ENCODE measurements at regions not wholly inside any gene's neighbourhood (a gene's known extent, or its start where the extent isn't known, plus 50 kb on each side); places are given as distances from the start of the nearest gene placed in this dataset.
A peak's percentile ranks its signal among the peaks of the same experiment; 100 is the strongest.

DNA sequence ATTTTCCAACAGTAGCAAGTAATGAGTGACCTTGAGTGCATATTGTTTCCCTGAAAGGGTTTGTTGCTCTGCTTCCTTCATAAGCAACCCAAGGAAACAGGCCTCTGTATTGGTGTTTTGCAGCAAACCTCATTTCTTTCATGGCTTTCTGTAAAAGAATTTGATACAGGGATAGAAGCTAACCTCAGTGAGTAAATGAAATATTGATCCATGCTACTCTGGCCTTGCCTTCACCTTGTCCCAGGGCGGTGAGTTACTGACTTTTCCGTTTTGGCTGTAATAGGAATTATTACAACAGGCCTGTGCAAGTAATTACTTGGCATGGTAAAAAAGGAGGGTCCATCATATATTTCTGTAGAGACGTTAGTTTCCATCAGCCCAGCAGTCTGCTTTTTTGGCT is 130.9 kb upstream of the MPPED2 start:
- no peak for ATAC-seq

DNA sequence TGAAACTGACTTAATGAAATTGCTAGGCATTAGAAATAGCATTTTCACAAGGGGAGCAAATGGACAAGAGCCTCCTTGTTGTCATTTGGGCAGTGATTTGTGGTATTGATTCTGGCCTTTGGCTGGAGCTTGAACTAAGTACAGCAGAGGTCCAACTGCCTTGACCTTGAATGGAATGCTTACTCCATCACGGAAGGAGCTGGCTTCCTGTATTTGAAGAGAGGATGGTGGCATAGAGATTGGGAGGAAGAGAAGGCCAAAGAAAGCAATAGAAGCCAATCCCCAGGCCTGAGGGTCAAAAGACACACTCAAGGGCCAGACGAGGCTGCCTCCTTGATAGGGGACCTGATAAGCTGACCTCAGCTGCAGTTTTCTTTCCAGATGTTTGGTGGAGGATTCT is 126.6 kb upstream of the MPPED2 start:
- H3K4me1 Mint-ChIP-seq = no peaks in the 10 kb centered on the region
- H3K4me3 Mint-ChIP-seq = no peak overlapping the region
- ATAC-seq (no peak), DNase-seq (ENCODE audit: low spot score in 2 of 2) (no peak)
- H3K27ac Mint-ChIP-seq = no peak overlapping the region
- peaks cover 2% of the 10 kb centered on the region for H3K9me3 Mint-ChIP-seq
- no peaks in the 10 kb centered on the region for H3K36me3 Mint-ChIP-seq

More for the DNA sequence above, 130.9 kb upstream of the MPPED2 start:
- Mint-ChIP-seq H3K27ac (no peak overlapping the region), H3K4me3 (no peak overlapping the region), H3K36me3 (no peaks in the 10 kb centered on the region), H3K4me1 (no peaks in the 10 kb centered on the region), H3K9me3 (no peaks in the 10 kb centered on the region)
- no peak for DNase-seq (ENCODE audit: low spot score in 2 of 2)

DNA sequence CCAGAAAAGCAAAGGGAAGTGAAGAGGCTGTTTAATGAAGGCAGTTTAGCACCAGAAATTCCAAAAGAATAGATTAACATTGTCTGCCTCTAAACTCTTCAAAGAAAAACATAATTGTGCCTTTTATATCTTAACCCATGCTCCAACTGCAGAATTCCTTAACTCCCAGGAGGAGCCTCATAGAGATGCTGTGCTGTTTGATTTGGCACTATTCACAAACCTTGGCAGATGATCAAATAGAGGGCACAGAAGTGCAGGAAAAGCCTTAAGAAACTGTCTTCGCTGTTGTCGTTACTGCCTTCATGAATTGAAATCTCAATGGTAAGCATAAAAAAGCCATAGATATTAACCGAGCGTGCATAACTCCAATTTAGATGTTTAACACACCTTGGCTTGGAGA is 124.1 kb upstream of the MPPED2 start:
- Mint-ChIP-seq H3K27ac (no peak overlapping the region), H3K36me3 (no peaks in the 10 kb centered on the region), H3K9me3 (peaks cover 2% of the 10 kb centered on the region), H3K4me1 (no peaks in the 10 kb centered on the region), H3K4me3 (no peak overlapping the region)
- no peak for DNase-seq (ENCODE audit: low spot score in 2 of 2)
- ATAC-seq = no peak

DNA sequence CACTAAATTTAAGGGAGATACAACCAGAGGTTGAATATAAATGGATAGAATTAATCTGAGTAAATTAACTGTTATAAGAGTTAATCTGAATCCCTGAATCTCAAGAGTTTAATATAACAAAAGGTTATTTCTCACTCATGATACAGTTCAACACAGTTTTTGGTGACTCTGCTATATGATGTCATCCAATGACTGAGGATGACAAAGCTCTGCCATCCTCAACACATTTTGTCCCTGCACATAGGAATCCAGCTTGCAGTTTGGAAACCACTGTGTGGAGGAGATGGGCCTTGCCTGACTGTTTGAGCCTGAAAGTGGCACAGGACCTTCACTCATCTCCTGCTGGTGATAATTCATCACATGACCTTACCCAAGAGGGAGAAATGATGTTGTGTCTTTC is 121.0 kb upstream of the MPPED2 start:
- ATAC-seq = no peak
- no peak for DNase-seq (ENCODE audit: low spot score in 2 of 2)
- Mint-ChIP-seq H3K27ac (no peak overlapping the region), H3K9me3 (peaks cover 2% of the 10 kb centered on the region), H3K4me3 (no peak overlapping the region), H3K36me3 (no peaks in the 10 kb centered on the region), H3K4me1 (no peaks in the 10 kb centered on the region)

DNA sequence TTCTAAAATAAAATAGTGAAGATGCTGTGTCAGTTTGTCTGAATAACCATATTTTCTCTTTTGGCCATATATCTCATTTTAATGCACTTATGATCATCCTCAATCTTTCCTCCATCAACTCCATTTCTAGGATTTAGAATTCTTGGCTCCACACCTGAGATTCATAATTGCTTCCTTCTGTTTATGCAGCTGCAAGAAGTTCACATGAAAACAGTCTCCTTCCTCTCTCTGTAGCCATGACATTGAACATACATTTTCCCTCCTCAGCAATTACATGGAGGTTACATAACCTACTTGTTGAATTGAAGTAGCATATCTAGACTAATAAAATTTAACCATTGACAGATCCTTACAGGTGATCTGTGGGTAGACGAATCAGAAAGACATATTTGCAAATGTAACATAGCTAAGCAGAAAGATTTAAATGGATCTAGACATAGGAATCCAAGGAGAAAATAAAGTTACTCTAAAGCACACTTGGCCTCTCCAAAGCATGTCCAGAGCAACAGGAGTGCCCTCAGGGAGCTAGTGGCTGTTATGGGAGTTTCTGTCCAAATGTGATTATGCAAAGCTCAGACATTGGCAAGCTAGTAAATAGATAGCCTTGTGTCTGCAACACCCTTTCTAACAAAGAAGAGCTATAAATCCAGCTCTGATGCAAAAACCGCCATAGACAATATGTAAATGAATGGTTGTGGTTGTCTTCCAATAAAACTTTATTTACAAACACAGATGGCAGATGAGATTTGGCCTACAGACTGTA is 119.9 kb upstream of the MPPED2 start:
- H3K36me3 Mint-ChIP-seq = no peaks in the 10 kb centered on the region
- H3K9me3 Mint-ChIP-seq = peaks cover 2% of the 10 kb centered on the region
- no peak overlapping the region for H3K27ac Mint-ChIP-seq
- no peak for DNase-seq (ENCODE audit: low spot score in 2 of 2)
- H3K4me1 Mint-ChIP-seq = no peaks in the 10 kb centered on the region
- no peak for ATAC-seq
- H3K4me3 Mint-ChIP-seq = no peak overlapping the region

DNA sequence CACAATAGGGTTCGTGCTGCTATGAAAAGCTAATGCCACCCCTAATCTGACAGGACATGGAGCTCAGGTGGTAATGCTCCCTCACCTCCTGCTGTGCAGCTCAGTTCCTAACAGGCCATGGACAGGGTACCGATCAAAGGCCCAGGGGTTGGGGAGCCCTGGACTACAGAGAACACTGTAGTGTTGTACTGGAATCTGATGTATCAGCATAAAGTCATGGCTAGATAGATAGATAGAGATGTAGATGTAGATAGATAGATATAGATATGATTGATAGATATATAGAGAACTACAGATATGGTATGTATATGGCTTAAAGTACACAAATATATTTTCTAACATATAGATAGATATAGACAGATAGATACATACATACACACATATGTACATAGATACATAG is 112.3 kb upstream of the MPPED2 start:
- ATAC-seq (no peak), DNase-seq (ENCODE audit: low spot score in 2 of 2) (no peak)
- no peak overlapping the region for H3K27ac Mint-ChIP-seq
- H3K9me3 Mint-ChIP-seq = no peaks in the 10 kb centered on the region
- H3K4me1 Mint-ChIP-seq = no peaks in the 10 kb centered on the region
- H3K36me3 Mint-ChIP-seq = no peaks in the 10 kb centered on the region
- no peak overlapping the region for H3K4me3 Mint-ChIP-seq

DNA sequence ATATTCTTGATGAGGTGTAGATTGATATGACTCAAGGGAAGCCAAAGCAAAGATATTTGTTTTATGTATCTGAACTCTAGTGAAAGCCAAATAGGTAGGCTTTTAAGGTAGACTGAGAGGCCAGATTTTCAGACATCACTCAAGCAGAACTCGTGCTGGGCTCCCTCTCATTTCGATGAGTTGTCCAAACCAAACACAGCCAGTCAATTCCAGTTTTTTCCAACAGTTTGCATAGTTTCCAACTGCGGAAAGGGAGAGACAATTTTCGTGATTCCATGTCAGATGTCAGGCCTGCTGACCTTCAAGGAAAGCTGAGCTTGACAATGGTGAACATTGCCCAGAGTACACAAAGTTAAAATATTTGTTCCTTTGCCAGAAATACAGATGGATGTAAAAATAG is 110.9 kb upstream of the MPPED2 start:
- Mint-ChIP-seq H3K36me3 (no peaks in the 10 kb centered on the region), H3K9me3 (no peaks in the 10 kb centered on the region), H3K4me3 (no peak overlapping the region), H3K27ac (no peak overlapping the region), H3K4me1 (no peaks in the 10 kb centered on the region)
- DNase-seq (ENCODE audit: low spot score in 2 of 2) (no peak), ATAC-seq (no peak)

DNA sequence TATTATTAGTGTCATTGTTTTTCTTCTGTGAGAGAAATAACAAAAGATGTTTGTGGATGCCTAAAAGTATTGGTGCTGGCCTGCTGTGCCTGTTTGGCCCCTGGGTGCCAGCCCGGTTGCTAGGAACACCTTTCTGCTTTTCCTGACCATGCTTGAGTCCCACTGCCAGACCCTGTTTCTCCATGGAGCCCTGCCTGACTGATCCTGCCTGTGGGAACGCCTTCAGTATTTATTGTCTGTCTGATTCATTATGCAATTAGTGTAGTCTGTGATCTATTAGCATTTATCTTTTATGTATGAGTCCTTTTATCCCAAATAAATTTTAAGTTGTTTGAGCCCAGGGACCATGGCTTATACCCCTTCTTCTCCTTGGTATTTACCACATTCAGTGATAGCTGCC is 98.6 kb upstream of the MPPED2 start:
- DNase-seq (ENCODE audit: low spot score in 2 of 2) (no peak), ATAC-seq (no peak)
- Mint-ChIP-seq H3K27ac (no peak overlapping the region), H3K9me3 (peaks cover 9% of the 10 kb centered on the region), H3K4me3 (no peak overlapping the region), H3K36me3 (no peaks in the 10 kb centered on the region), H3K4me1 (no peaks in the 10 kb centered on the region)

DNA sequence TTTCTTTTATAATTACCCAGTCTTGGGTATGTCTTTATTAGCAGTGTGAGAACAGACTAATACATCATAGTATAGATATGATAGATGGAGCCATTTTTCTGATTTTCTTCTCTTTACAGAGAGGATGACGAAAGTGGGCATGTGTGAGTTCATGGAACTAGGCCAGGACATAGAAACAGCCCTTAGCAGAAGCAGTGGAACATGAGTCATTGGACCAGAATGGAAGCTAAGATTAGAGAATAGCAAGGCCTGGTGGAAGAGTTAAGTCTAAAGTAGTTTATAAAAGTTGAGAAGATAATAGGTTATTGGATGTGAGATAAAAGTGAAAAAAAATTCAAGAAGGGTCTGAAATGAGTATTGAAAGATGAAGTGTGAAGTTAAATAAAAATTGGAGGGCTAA is 97.0 kb upstream of the MPPED2 start:
- Mint-ChIP-seq H3K9me3 (peaks cover 7% of the 10 kb centered on the region), H3K27ac (no peak overlapping the region), H3K4me3 (no peak overlapping the region), H3K4me1 (no peaks in the 10 kb centered on the region), H3K36me3 (no peaks in the 10 kb centered on the region)
- ATAC-seq (no peak), DNase-seq (ENCODE audit: low spot score in 2 of 2) (no peak)

DNA sequence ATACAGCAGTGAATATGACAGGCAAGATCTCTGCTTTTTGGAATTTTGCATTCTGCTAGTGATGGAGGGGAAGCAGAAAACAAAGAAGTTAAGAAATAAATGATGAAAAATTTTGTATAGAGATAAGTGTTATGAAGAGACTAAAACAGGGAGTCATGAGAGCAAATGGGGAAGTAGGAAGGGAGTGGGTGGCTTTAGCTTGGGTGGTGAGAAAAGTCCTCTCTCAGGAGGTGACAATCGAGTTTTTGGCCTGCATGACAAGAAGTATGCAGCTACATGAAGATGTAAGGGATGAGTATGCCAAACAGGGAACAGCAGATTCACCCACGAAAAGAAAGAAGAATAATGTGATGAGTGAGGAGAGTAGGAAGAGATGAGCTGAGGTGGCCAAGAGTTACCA is 80.7 kb upstream of the MPPED2 start:
- Mint-ChIP-seq H3K9me3 (peaks cover 4% of the 10 kb centered on the region), H3K36me3 (no peaks in the 10 kb centered on the region), H3K4me1 (no peaks in the 10 kb centered on the region), H3K4me3 (no peak overlapping the region), H3K27ac (no peak overlapping the region)
- DNase-seq (ENCODE audit: low spot score in 2 of 2) (no peak), ATAC-seq (no peak)

DNA sequence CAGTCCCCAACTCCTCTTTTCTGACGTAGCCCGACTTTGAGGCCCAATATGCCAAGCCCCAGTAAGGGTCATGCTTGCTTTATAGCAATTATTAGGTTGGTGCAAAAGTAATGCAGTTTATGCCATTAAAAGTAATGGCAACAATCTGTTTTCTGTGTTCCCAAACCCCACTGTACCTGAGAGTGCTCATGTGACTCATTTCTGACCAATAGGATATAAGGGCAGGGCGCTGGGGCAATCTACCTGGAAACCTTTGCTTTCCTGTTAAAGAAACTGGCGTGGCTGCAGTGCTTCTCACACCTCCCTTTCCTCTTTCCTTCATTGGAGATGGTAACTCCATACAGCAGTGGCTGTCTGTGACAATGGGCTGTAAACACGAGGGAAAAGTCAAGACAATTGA is 78.9 kb upstream of the MPPED2 start:
- ATAC-seq (no peak), DNase-seq (ENCODE audit: low spot score in 2 of 2) (no peak)
- no peak overlapping the region for H3K4me3 Mint-ChIP-seq
- no peaks in the 10 kb centered on the region for H3K4me1 Mint-ChIP-seq
- no peak overlapping the region for H3K27ac Mint-ChIP-seq
- peaks cover 4% of the 10 kb centered on the region for H3K9me3 Mint-ChIP-seq
- H3K36me3 Mint-ChIP-seq = no peaks in the 10 kb centered on the region

DNA sequence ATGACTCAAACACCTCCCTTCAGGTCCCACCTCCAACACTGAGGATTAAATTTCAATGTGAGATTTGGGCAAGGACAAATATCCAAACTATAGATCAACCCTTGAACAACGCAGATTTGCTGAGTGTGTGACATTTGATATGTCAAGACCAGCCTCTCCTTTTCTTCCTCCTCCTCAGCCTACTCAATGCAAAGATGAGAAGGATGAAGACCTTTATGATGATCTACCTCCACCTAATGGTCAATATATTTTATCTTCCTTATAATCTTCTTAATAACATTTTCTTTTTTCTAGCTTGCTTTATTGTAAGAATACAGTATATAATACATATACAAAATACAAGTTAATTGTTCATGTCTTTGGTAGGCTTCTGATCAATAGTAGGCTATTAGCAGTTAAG is 67.5 kb upstream of the MPPED2 start:
- no peak overlapping the region for H3K4me3 Mint-ChIP-seq
- DNase-seq (ENCODE audit: low spot score in 2 of 2) (no peak), ATAC-seq (peak; percentile 8)
- no peaks in the 10 kb centered on the region for H3K36me3 Mint-ChIP-seq
- H3K27ac Mint-ChIP-seq = no peak overlapping the region
- peaks cover 3% of the 10 kb centered on the region for H3K9me3 Mint-ChIP-seq
- no peaks in the 10 kb centered on the region for H3K4me1 Mint-ChIP-seq

DNA sequence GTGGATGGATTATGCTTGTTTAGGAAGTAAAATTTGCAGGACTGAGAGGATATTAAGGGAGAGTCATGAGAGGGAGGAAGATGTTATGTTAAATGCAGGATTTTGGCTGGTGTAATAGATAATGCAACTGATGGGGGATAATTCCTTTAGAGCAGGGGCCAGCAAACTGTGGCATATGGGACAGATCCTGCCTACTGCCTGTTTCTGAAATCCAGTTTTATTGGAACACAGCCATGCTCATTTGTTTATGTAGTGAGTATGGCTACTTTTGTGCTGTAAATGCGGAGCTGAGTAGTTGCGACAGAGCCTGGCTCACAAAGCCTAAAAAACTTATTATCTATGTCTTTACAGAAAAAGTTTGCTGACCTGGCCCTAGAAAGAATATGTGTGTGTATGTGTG is 66.6 kb upstream of the MPPED2 start:
- ATAC-seq (no peak), DNase-seq (ENCODE audit: low spot score in 2 of 2) (no peak)
- Mint-ChIP-seq H3K36me3 (no peaks in the 10 kb centered on the region), H3K27ac (no peak overlapping the region), H3K4me3 (no peak overlapping the region), H3K4me1 (no peaks in the 10 kb centered on the region), H3K9me3 (peaks cover 3% of the 10 kb centered on the region)

DNA sequence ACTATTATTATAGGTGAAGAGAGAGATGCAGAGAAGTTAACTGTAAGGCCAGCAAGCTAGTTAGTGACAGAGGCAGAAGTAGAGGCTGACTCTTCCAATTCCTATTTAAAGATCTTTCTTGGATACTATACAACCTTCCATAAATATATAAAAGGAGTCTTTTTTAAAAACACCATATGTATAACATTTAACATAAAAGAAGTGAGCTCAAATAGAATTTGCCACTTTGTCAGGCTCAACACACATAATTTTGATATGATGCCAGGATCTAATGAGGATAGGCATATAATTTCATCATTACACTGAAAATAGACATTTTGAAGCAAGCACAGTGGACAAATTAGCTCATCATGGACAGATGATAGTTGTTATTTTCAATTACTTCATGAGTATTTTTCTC is 64.1 kb upstream of the MPPED2 start:
- no peak overlapping the region for H3K27ac Mint-ChIP-seq
- ATAC-seq (no peak), DNase-seq (ENCODE audit: low spot score in 2 of 2) (no peak)
- H3K36me3 Mint-ChIP-seq = no peaks in the 10 kb centered on the region
- peaks cover 3% of the 10 kb centered on the region for H3K9me3 Mint-ChIP-seq
- H3K4me3 Mint-ChIP-seq = no peak overlapping the region
- no peaks in the 10 kb centered on the region for H3K4me1 Mint-ChIP-seq

Measured in stimulated activated effector memory CD8-positive, alpha-beta T cell treated with anti-CD3 and anti-CD28 coated beads, Interleukin-12 subunit alpha, Interleukin-12 subunit beta, amount 100 ng/mL, for 72 hours (primary cell).